ENCODE measurements at regions not wholly inside any gene's neighbourhood (a gene's known extent, or its start where the extent isn't known, plus 50 kb on each side); places are given as distances from the start of the nearest gene placed in this dataset.

- no peaks in the 10 kb centered on the region for H3K9me3 Mint-ChIP-seq (ENCODE audit: unreplicated experiment)
- no peak overlapping the region for H3K4me3 Mint-ChIP-seq (ENCODE audit: unreplicated experiment)
- no peak overlapping the region for H3K27ac Mint-ChIP-seq (ENCODE audit: unreplicated experiment)
- H3K4me1 Mint-ChIP-seq (ENCODE audit: unreplicated experiment): peaks cover 18% of the 10 kb centered on the region
- no peaks in the 10 kb centered on the region for H3K36me3 Mint-ChIP-seq (ENCODE audit: unreplicated experiment)
- H3K27me3 Mint-ChIP-seq (ENCODE audit: unreplicated experiment): no peaks in the 10 kb centered on the region
- DNase-seq (ENCODE audit: extremely low spot score, unreplicated experiment): no peak
- no peak for TF ChIP-seq CTCF (IDR thresholded peaks at IDR 0.05)
Observed at GRCh38 chr3:22951910-22952309, 251.2 kb upstream of the UBE2E2 start.

GRCh38 chr3:22952860-22953259, 250.3 kb upstream of the UBE2E2 start:
- no peaks in the 10 kb centered on the region for H3K27me3 Mint-ChIP-seq (ENCODE audit: unreplicated experiment)
- no peak for DNase-seq (ENCODE audit: extremely low spot score, unreplicated experiment)
- no peak overlapping the region for H3K27ac Mint-ChIP-seq (ENCODE audit: unreplicated experiment)
- H3K4me1 Mint-ChIP-seq (ENCODE audit: unreplicated experiment): peaks cover 11% of the 10 kb centered on the region
- no peak for TF ChIP-seq CTCF (IDR thresholded peaks at IDR 0.05)
- H3K9me3 Mint-ChIP-seq (ENCODE audit: unreplicated experiment): no peaks in the 10 kb centered on the region
- no peak overlapping the region for H3K4me3 Mint-ChIP-seq (ENCODE audit: unreplicated experiment)
- H3K36me3 Mint-ChIP-seq (ENCODE audit: unreplicated experiment): no peaks in the 10 kb centered on the region

DNA sequence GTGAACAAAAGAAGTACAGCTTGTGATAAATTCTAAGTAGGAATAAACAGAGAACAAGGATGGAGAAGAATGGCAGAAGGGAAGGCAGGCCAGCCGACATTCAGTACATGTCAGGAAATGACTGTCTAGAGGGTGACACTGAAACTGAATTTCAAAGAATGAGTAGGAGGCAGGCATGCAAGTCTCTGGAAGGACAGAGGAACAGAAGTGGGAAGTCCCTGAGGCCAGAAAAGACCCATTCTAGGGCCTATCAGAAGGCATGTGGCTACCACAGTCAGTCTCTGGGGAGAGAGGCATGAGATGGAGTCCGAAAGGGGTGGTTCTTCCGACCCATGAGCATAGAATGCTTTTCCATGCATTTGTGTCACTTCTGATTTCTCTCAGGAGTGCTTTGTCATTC, 243.5 kb upstream of the UBE2E2 start:
- Mint-ChIP-seq H3K9me3 (ENCODE audit: unreplicated experiment) (no peaks in the 10 kb centered on the region), H3K27ac (ENCODE audit: unreplicated experiment) (no peak overlapping the region), H3K36me3 (ENCODE audit: unreplicated experiment) (no peaks in the 10 kb centered on the region), H3K4me3 (ENCODE audit: unreplicated experiment) (no peak overlapping the region), H3K4me1 (ENCODE audit: unreplicated experiment) (peaks cover 31% of the 10 kb centered on the region), H3K27me3 (ENCODE audit: unreplicated experiment) (no peaks in the 10 kb centered on the region)
- no peak for TF ChIP-seq CTCF (IDR thresholded peaks at IDR 0.05)
- no peak for DNase-seq (ENCODE audit: extremely low spot score, unreplicated experiment)

DNA sequence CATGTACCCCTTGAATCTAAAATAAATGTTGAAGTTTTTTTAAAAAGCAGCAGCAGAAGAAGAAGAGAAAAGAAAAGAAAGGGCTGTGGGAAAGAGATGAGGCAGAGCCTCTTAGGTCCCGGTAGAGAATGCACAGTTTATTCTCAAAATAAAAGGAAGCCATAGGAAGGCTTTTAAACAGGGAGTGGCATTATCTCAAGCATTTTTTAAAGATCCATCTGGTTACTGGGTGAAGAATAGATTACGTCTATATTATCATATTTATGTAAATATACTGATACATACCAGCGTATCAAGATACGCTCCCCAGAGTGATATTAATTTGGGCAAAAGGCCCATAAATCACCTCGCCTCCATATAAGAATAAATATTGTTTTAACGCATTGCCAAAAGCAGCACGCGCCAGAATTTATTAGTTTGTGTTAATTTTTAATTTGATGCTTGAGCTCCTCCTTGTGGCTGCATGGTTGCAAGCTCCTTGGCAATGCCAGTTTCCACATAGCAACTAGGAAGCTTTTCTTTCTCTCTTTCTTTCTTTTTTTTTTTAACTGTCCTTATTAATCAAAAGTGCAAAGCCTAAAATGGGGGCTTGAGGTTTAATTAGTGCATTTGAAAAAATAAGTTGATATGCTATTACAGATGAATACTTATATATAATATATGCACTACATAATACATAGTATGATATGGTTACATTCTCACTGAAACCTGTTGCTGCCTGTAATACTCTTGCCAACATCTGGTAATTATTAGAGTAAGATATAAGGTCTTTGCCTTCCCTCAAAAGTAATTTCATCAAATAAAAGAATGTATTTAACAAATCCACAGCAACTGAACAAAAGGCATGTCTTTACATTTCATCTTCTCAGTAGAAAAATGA, 242.8 kb upstream of the UBE2E2 start:
- DNase-seq (ENCODE audit: extremely low spot score, unreplicated experiment): no peak
- H3K4me1 Mint-ChIP-seq (ENCODE audit: unreplicated experiment): peaks cover 31% of the 10 kb centered on the region
- H3K4me3 Mint-ChIP-seq (ENCODE audit: unreplicated experiment): peak overlapping the region; percentile 18
- H3K36me3 Mint-ChIP-seq (ENCODE audit: unreplicated experiment): no peaks in the 10 kb centered on the region
- H3K27me3 Mint-ChIP-seq (ENCODE audit: unreplicated experiment): no peaks in the 10 kb centered on the region
- TF ChIP-seq CTCF (IDR thresholded peaks at IDR 0.05): peak; percentile 89
- H3K9me3 Mint-ChIP-seq (ENCODE audit: unreplicated experiment): no peaks in the 10 kb centered on the region
- no peak overlapping the region for H3K27ac Mint-ChIP-seq (ENCODE audit: unreplicated experiment)

DNA sequence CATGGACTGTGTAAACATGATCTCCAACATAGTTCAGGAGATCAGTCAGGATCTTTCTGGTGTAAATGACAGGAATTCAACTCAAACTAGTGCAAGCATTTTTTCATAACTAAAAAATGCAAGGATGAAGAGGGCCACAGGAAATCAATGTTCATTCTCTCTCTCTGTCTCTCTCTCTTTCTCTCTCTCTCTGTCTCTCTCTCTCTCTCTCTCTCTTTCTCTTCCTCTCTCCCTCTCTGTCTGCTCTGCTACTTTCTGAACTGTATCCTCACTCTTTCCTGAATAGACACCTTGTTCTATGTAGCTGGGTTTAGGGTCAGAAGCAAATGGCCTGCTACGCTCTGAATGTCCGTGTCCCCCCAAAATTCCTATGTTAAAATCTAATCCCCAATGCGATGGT, 240.9 kb upstream of the UBE2E2 start:
- peaks cover 31% of the 10 kb centered on the region for H3K4me1 Mint-ChIP-seq (ENCODE audit: unreplicated experiment)

More for the DNA sequence above, 240.9 kb upstream of the UBE2E2 start:
- no peak for DNase-seq (ENCODE audit: extremely low spot score, unreplicated experiment)
- H3K27me3 Mint-ChIP-seq (ENCODE audit: unreplicated experiment): peaks cover under 1% of the 10 kb centered on the region
- TF ChIP-seq CTCF (IDR thresholded peaks at IDR 0.05): no peak
- no peaks in the 10 kb centered on the region for H3K9me3 Mint-ChIP-seq (ENCODE audit: unreplicated experiment)
- no peaks in the 10 kb centered on the region for H3K36me3 Mint-ChIP-seq (ENCODE audit: unreplicated experiment)
- peak overlapping the region; percentile 12 for H3K27ac Mint-ChIP-seq (ENCODE audit: unreplicated experiment)
- H3K4me3 Mint-ChIP-seq (ENCODE audit: unreplicated experiment): no peak overlapping the region
